ENCODE measurements at regions not wholly inside any gene's neighbourhood (a gene's known extent, or its start where the extent isn't known, plus 50 kb on each side); places are given as distances from the start of the nearest gene placed in this dataset.
"Not testable (repeated sequence)": the region's sequence is repeated elsewhere in the genome, so short reads cannot be mapped to it uniquely, and the experiment has no call there.

DNA sequence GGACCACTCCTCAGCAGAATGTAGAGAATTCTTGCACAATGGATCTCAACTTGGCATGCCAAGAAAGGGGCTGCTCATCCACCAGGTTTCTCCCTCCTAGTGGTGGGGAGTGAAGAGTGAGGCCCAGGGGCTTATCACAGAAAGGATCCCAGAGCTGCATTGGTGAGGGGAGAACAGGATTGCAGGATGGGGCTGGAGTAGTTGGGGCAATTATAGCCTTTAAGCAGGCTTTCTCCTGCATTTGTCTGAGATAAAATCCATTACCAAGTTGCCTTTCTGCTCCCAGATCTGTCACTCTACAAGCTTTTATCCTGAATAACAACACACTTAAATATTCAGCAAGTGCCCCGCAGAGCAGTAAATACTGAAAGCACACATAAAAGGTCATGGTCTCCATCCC lies 130.8 kb upstream of the CES5A start:
- CTCF ChIA-PET: interaction anchor here (1.8 to 2.5 kb wide), 2 partner anchors 9 to 61 kb away, joined by 7 to 10 read pairs; no protein-coding TSS in a partner anchor

DNA sequence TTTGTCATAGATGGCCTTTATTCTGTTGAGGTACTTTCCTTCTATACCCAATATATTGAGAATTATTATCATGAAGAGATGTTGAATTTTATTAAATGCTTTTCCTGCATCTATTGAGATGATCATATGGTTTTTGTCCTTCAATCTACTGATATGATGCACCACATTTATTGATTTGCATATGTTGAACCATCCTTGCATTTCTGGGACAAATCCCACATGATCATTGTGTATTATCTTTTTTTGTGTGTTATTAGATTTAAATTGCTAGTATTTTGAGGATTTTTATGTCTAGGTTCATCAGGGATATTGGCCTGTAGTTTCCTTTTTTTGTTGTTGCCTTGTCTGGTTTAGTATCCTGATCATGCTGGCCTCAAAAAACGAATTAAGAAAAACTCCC lies 124.5 kb upstream of the CES5A start:
- CTCF ChIA-PET: no interaction called here
- DNase-seq (ENCODE audit: extremely low spot score): no peak
- POLR2A ChIA-PET: no interaction called here
- TF ChIP-seq, protein P1, sequence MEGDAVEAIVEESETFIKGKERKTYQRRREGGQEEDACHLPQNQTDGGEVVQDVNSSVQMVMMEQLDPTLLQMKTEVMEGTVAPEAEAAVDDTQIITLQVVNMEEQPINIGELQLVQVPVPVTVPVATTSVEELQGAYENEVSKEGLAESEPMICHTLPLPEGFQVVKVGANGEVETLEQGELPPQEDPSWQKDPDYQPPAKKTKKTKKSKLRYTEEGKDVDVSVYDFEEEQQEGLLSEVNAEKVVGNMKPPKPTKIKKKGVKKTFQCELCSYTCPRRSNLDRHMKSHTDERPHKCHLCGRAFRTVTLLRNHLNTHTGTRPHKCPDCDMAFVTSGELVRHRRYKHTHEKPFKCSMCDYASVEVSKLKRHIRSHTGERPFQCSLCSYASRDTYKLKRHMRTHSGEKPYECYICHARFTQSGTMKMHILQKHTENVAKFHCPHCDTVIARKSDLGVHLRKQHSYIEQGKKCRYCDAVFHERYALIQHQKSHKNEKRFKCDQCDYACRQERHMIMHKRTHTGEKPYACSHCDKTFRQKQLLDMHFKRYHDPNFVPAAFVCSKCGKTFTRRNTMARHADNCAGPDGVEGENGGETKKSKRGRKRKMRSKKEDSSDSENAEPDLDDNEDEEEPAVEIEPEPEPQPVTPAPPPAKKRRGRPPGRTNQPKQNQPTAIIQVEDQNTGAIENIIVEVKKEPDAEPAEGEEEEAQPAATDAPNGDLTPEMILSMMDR (IDR thresholded peaks at IDR 0.05; ENCODE audit: control extremely low read depth, extremely low read depth, low read depth, missing control alignments): no peak

More for the DNA sequence above, 130.8 kb upstream of the CES5A start:
- TF ChIP-seq, protein P1 (IDR thresholded peaks at IDR 0.05; ENCODE audit: control extremely low read depth, extremely low read depth, low read depth, missing control alignments): no peak
- POLR2A ChIA-PET: no interaction called here
- DNase-seq (ENCODE audit: extremely low spot score): no peak

DNA sequence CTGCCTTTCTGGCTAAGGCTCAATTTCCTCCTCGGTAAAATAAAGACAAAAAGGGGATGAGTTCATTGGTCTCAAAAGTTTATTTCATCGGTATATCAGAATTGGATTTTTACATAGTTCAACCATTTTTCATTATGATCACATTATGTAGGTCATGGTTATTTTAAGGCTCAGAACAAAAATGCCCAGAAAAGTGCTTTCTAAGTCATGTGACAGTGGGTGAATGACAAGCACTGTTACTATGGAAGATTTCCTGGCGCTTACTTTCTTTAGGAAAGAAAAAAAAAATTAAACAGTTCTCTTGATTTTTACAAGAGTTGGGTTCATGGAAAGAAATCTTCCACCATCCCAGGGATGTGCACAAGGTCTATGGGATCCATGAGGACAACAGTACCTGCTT lies 117.9 kb upstream of the CES5A start:
- CTCF ChIA-PET: no interaction called here
- POLR2A ChIA-PET: no interaction called here
- TF ChIP-seq, protein P1 (IDR thresholded peaks at IDR 0.05; ENCODE audit: control extremely low read depth, extremely low read depth, low read depth, missing control alignments): no peak
- DNase-seq (ENCODE audit: extremely low spot score): no peak

DNA sequence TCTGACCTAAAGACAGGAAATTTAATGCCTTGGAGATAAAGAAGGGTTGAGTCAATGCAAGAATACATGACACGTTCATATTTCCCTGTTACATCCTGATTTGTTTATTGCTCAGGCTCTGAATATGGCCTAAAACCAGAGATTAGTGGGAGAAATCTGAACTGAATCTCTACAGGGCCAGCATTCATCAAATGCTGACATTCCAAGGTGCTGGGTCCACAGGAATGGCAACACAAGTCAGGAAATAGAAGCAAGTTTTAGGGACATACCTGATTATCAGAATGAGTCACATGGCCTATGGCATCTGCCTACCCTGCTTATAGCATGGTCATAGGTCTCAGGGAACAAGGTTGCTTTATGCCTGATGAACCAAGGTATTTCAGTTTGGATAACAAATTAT lies 117.4 kb upstream of the CES5A start:
- no peak for DNase-seq (ENCODE audit: extremely low spot score)
- TF ChIP-seq, protein P1 (IDR thresholded peaks at IDR 0.05; ENCODE audit: control extremely low read depth, extremely low read depth, low read depth, missing control alignments): no peak
- ChIA-PET POLR2A (no interaction called here), CTCF (no interaction called here)

DNA sequence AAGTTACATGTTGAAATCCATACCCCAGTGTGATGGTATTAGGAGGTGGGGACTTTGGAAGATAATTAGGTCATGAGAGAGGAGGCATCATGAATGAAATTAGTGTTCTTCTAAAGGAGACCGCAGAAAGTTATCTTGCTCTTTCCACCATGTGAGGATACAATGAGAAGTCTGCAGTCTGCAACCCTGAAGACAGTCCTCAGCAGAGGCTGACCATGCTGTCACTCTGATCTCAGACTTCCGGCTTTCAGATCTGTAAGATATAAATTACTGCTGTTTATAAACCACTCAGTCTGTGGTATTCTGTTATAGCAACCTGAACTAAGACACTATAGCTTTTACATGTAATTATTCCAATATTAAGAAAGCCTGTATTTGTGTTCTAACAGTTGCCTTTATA lies 116.7 kb upstream of the CES5A start:
- no peak for DNase-seq (ENCODE audit: extremely low spot score)
- CTCF ChIA-PET: interaction anchor here (0.7 kb wide), 1 partner anchor 13 kb away, joined by 3 read pairs; no protein-coding TSS in a partner anchor
- POLR2A ChIA-PET: no interaction called here
- TF ChIP-seq, protein P1 (IDR thresholded peaks at IDR 0.05; ENCODE audit: control extremely low read depth, extremely low read depth, low read depth, missing control alignments): no peak

DNA sequence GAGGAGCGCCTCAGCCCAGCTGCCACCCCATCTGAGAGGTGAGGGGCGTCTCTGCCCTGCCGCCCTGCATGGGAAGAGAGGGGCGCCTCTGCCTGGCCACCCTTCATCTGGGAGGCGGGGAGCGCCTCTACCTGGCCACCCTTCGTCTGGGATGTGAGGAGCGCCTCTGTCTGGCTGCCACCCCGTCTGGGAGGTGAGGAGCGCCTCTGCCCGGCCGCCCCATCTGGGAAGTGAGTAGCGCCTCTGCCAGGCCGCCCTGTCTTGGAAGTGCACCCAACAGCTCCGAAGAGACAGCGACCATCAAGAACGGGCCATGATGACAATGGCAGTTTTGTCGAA lies 114.4 kb upstream of the CES5A start:
- CTCF ChIA-PET: no interaction called here
- no peak for DNase-seq (ENCODE audit: extremely low spot score)
- TF ChIP-seq, protein P1 (IDR thresholded peaks at IDR 0.05; ENCODE audit: control extremely low read depth, extremely low read depth, low read depth, missing control alignments): no peak
- POLR2A ChIA-PET: no interaction called here

DNA sequence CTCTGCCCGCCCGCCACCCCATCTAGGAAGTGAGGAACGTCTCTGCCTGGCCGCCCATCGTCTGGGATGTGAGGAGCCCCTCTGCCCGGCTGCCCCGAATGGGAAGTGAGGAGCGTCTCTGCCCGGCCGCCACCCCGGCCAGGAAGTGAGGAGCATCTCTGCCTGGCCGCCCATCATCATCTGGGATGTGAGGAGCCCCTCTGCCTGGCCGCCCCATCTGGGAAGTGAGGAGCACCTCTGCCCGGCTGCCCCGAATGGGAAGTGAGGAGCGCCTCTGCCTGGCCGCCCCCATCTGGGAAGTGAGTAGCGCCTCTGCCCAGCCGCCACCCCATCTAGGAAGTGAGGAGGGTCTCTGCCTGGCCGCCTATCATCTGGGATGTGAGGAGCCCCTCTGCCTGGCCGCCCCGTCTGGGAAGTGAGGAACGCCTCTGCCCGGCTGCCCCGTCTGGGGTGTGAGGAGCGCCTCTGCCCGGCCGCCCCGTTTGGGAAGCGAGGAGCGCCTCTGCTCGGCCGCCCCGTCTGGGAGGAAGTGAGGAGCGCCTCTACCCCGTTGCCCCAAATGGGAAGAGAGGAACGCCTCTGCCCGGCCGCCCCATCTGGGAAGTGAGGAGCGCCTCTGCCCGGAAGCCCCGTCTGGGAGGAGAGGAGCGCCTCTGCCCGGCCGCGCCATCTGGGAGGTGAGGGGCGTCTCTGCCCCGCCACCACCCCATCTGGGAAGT lies 113.8 kb upstream of the CES5A start:
- DNase-seq (ENCODE audit: extremely low spot score); CTCF ChIA-PET; POLR2A ChIA-PET: not testable (repeated sequence)

Measured in GM10248 (cell line).